Endothelial cell of umbilical vein (primary cell): ENCODE measurements at regions not wholly inside any gene's neighbourhood (a gene's known extent, or its start where the extent isn't known, plus 50 kb on each side); places are given as distances from the start of the nearest gene placed in this dataset.

Experiments
- BruUV-seq: library from RNA; stranded (reverse); fragments of 400-500 nt; replicated peaks from 2 replicates; lab custom pipeline; 2021; lab: Mats Ljungman, UMichigan
- CTCF ChIA-PET: fragments of 300-600, 350-600 bp; sonication (Branson Sonifier 250); formaldehyde crosslinking; loops from one replicate; lab custom pipeline; 2021; ENCODE audit warnings: antibody characterized with exemption, inconsistent platforms; lab: Charles Lee
- POLR2A ChIA-PET: fragments of 300-600, 350-600 bp; sonication (Branson Sonifier 250); formaldehyde crosslinking; loops from one replicate; lab custom pipeline; 2021; ENCODE audit warnings: antibody characterized with exemption, inconsistent platforms; lab: Charles Lee
- DNase-seq: peaks from one replicate; pipeline ENCODE4 v3.0.0-alpha.2; 2011; ENCODE audit warnings: low read depth, low spot score
- FAIRE-seq: peaks from 2 replicates; lab custom pipeline; 2011; peaks lifted over from hg19 to GRCh38; lab: Jason Lieb, UNC
- H2AFZ ChIP-seq: 2 replicates; pipeline ENCODE4 v1.6.0; 2012; ENCODE audit warnings: low read depth, low read length, control low read depth, inconsistent platforms
- H3K27ac ChIP-seq: 2 replicates; pipeline ENCODE4 v1.5.1; 2011; ENCODE audit warnings: low read depth, mild to moderate bottlenecking, control low read depth, low read length, moderate library complexity; ENCODE audit not compliant: insufficient read depth
- H3K27me3 ChIP-seq, 2 experiments: 2 replicates each; pipeline versions ENCODE4 v1.6.0 to v1.6.1; 2011; ENCODE audit warnings: low read length in 2 of 2, mixed read lengths in 1 of 2; ENCODE audit not compliant: control insufficient read depth in 2 of 2, insufficient read depth in 2 of 2
- H3K36me3 ChIP-seq, 2 experiments: 2 replicates in 1 of 2; 3 replicates in 1 of 2; pipeline ENCODE4 v1.5.1; 2011; ENCODE audit warnings: low read length in 2 of 2, mild to moderate bottlenecking in 1 of 2, moderate library complexity in 1 of 2; ENCODE audit not compliant: control insufficient read depth in 2 of 2, insufficient read depth in 2 of 2; ENCODE audit errors: extremely low read depth in 1 of 2
- H3K4me1 ChIP-seq: 3 replicates; pipeline ENCODE4 v1.5.1; 2011; ENCODE audit warnings: mild to moderate bottlenecking, low read length; ENCODE audit not compliant: control insufficient read depth, insufficient read depth; ENCODE audit errors: extremely low read depth
- H3K4me2 ChIP-seq: 2 replicates; pipeline ENCODE4 v1.6.1; 2011; ENCODE audit warnings: low read length, control low read depth, mixed read lengths; ENCODE audit not compliant: insufficient read depth
- H3K4me3 ChIP-seq, 3 experiments: fragments of 200-600 bp in 1 of 3; sonication (generic), shearing (Covaris generic) in 1 of 3; replicated peaks in 1 of 3; 2 replicates each; pipeline ENCODE4 v1.5.1; 2011 to 2016; ENCODE audit warnings: control low read depth in 3 of 3, low read length in 3 of 3, mild to moderate bottlenecking in 2 of 3, inconsistent platforms in 1 of 3, low read depth in 1 of 3, moderate library complexity in 1 of 3; ENCODE audit not compliant: insufficient read depth in 1 of 3
- H3K79me2 ChIP-seq: 2 replicates; pipeline ENCODE4 v1.6.0; 2012; ENCODE audit warnings: low read length, inconsistent platforms; ENCODE audit not compliant: control insufficient read depth, insufficient read depth
- H3K9ac ChIP-seq: replicated peaks from 2 replicates; pipeline ENCODE3; 2011; ENCODE audit warnings: low read length, control low read depth; ENCODE audit not compliant: insufficient read depth; ENCODE audit errors: extremely low read depth
- H3K9me1 ChIP-seq: replicated peaks from 3 replicates; pipeline ENCODE4 v1.6.0; 2011; ENCODE audit warnings: mild to moderate bottlenecking, low read length; ENCODE audit not compliant: control insufficient read depth, insufficient read depth; ENCODE audit errors: extremely low read depth
- H3K9me3 ChIP-seq: replicated peaks from 2 replicates; pipeline ENCODE4 v1.5.1; 2012; ENCODE audit warnings: low read length, inconsistent platforms; ENCODE audit not compliant: control insufficient read depth, insufficient read depth
- H4K20me1 ChIP-seq: replicated peaks from 2 replicates; pipeline ENCODE3; 2011; ENCODE audit warnings: mild to moderate bottlenecking, low read length; ENCODE audit not compliant: control insufficient read depth, insufficient read depth; ENCODE audit errors: extremely low read depth
- EZH2 ChIP-seq: IDR thresholded peaks from 2 replicates; pipeline ENCODE4 v1.6.1; 2012; ENCODE audit warnings: borderline replicate concordance, low read depth, mild to moderate bottlenecking, moderate library complexity, low read length, inconsistent platforms; ENCODE audit not compliant: severe bottlenecking
- FOS ChIP-seq: IDR thresholded peaks from 2 replicates; pipeline ENCODE4 v1.6.1; 2011; ENCODE audit warnings: mild to moderate bottlenecking, low read length, moderate library complexity, borderline replicate concordance; ENCODE audit not compliant: insufficient read depth
- GATA2 ChIP-seq: IDR thresholded peaks from 2 replicates; pipeline ENCODE4 v1.7.0; 2011; ENCODE audit warnings: low read depth, mild to moderate bottlenecking, moderate library complexity, mixed read lengths, low read length; ENCODE audit not compliant: insufficient read length, insufficient read depth
- JUN ChIP-seq: IDR thresholded peaks from 2 replicates; pipeline ENCODE4 v1.6.1; 2011; ENCODE audit warnings: borderline replicate concordance, low read depth; ENCODE audit not compliant: insufficient read length, insufficient read depth
- MYC ChIP-seq: IDR thresholded peaks from one replicate; pipeline ENCODE4 v1.6.1; 2011; ENCODE audit warnings: mild to moderate bottlenecking, low read depth, low read length
- POLR2A ChIP-seq: IDR thresholded peaks from 2 replicates; pipeline ENCODE4 v1.6.1; 2012; ENCODE audit warnings: low read depth, mild to moderate bottlenecking, control low read depth, low read length
- POLR2AphosphoS5 ChIP-seq: IDR thresholded peaks from 2 replicates; pipeline ENCODE4 v1.6.1; 2012; ENCODE audit warnings: low read depth, mild to moderate bottlenecking, control low read depth, low read length, moderate library complexity; ENCODE audit not compliant: insufficient read depth
- dilution Hi-C: fragments of 300-500 bp; cut with MboI; formaldehyde crosslinking; loops from one replicate; pipeline ENCODE4 v1.15.0; 2019; ENCODE audit warnings: low sequenced_read_pairs; ENCODE audit not compliant: extremely low pct_ligation_motif_present
- intact Hi-C: fragments of 100-400 bp; cut with micrococcal nuclease; formaldehyde crosslinking; loops from one replicate; pipeline ENCODE4 v1.10.0; 2022
- TF ChIP-seq, protein P1 (sequence below), 2 donors: IDR thresholded peaks; 1 replicate in 1 of 2; 2 replicates in 1 of 2; pipeline ENCODE4 v1.5.1; 2011; ENCODE audit warnings: low read length in 2 of 2, mild to moderate bottlenecking in 2 of 2, moderate library complexity in 2 of 2, control low read depth in 1 of 2, inconsistent platforms in 1 of 2, low read depth in 1 of 2; ENCODE audit not compliant: insufficient read depth in 1 of 2; ENCODE audit errors: extremely low read depth in 1 of 2
- TF ChIP-seq, protein P2 (sequence below): IDR thresholded peaks from 2 replicates; pipeline ENCODE4 v1.6.1; 2011; ENCODE audit not compliant: insufficient read depth, insufficient read length

DNA sequence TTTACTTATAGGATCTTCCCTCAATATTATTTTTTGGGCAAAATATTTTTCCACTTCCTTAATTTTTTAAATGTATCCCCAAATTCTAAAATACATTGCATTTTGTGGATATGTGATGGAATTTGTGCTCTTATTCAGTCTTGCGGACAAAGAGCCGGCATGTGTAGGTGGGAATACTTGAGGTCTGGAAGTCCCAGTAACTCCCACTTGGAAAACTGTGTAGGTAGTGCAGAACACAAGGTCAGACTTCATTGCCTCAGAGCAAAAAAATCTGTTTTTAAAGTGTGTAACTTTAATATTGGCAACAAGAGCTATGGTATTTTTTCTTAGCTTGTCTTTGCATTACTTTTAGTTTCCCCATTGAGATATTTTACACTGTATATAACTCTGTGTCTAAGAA is 68.5 kb upstream of the SEMA3A start:
- BruUV-seq, result no TSS peak
- Histone ChIP-seq H2AFZ (no peak overlapping the region), H3K4me3 (no peak overlapping the region), H3K79me2 (no peaks in the 10 kb centered on the region), H3K9me3 (no peaks in the 10 kb centered on the region), H3K36me3 (no peaks in the 10 kb centered on the region), H3K4me1 (no peaks in the 10 kb centered on the region), H3K9me1 (no peaks in the 10 kb centered on the region), H3K27me3 (no peaks in the 10 kb centered on the region), H3K9ac (no peak overlapping the region), H3K27ac (no peak overlapping the region), H3K4me2 (no peak overlapping the region), H4K20me1 (no peaks in the 10 kb centered on the region)
- CTCF ChIA-PET, result interaction anchor here (0.7 kb wide), 1 partner anchor 8 kb away, joined by 3 read pairs; no protein-coding TSS in a partner anchor
- intact Hi-C loops (no loop called here), dilution Hi-C loops (no loop called here)
- TF ChIP-seq EZH2 (no peak), JUN (no peak), GATA2 (no peak), POLR2AphosphoS5 (no peak), POLR2A (no peak), FOS (no peak), MYC (no peak)
- TF ChIP-seq, protein P1, sequence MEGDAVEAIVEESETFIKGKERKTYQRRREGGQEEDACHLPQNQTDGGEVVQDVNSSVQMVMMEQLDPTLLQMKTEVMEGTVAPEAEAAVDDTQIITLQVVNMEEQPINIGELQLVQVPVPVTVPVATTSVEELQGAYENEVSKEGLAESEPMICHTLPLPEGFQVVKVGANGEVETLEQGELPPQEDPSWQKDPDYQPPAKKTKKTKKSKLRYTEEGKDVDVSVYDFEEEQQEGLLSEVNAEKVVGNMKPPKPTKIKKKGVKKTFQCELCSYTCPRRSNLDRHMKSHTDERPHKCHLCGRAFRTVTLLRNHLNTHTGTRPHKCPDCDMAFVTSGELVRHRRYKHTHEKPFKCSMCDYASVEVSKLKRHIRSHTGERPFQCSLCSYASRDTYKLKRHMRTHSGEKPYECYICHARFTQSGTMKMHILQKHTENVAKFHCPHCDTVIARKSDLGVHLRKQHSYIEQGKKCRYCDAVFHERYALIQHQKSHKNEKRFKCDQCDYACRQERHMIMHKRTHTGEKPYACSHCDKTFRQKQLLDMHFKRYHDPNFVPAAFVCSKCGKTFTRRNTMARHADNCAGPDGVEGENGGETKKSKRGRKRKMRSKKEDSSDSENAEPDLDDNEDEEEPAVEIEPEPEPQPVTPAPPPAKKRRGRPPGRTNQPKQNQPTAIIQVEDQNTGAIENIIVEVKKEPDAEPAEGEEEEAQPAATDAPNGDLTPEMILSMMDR (IDR thresholded peaks at IDR 0.05; ENCODE audit: extremely low read depth in 1 of 2, insufficient read depth in 1 of 2, low read depth in 1 of 2, low read length in 2 of 2), result no peak
- TF ChIP-seq, protein P2, sequence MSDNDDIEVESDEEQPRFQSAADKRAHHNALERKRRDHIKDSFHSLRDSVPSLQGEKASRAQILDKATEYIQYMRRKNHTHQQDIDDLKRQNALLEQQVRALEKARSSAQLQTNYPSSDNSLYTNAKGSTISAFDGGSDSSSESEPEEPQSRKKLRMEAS, result no peak
- DNase-seq, result no peak
- POLR2A ChIA-PET, result no interaction called here
- no peak for FAIRE-seq
